ENCODE measurements at regions not wholly inside any gene's neighbourhood (a gene's known extent, or its start where the extent isn't known, plus 50 kb on each side); places are given as distances from the start of the nearest gene placed in this dataset.

GRCh38 chr3:30397030-30397429 is 209.4 kb upstream of the TGFBR2 start:
- no peak for TF ChIP-seq CTCF (IDR thresholded peaks at IDR 0.05; ENCODE audit: borderline replicate concordance, control extremely low read depth, extremely low read depth, insufficient read depth, missing control alignments)
- in situ Hi-C loops (cut with MboI; ENCODE audit: low sequenced_read_pairs, unreplicated experiment): no loop called here
- DNase-seq (ENCODE audit: low spot score): no peak

GRCh38 chr3:30399394-30400181 is 206.8 kb upstream of the TGFBR2 start:
- TF ChIP-seq CTCF (IDR thresholded peaks at IDR 0.05; ENCODE audit: borderline replicate concordance, control extremely low read depth, extremely low read depth, insufficient read depth, missing control alignments): no peak
- in situ Hi-C loops (cut with MboI; ENCODE audit: low sequenced_read_pairs, unreplicated experiment): no loop called here
- DNase-seq (ENCODE audit: low spot score): no peak

- in situ Hi-C loops (cut with MboI; ENCODE audit: low sequenced_read_pairs, unreplicated experiment): no loop called here
- no peak for TF ChIP-seq CTCF (IDR thresholded peaks at IDR 0.05; ENCODE audit: borderline replicate concordance, control extremely low read depth, extremely low read depth, insufficient read depth, missing control alignments)
- no peak for DNase-seq (ENCODE audit: low spot score)
Measured at GRCh38 chr3:30400926-30401325, 205.5 kb upstream of the TGFBR2 start.

- DNase-seq (ENCODE audit: low spot score): no peak
- in situ Hi-C loops (cut with MboI; ENCODE audit: low sequenced_read_pairs, unreplicated experiment): no loop called here
- no peak for TF ChIP-seq CTCF (IDR thresholded peaks at IDR 0.05; ENCODE audit: borderline replicate concordance, control extremely low read depth, extremely low read depth, insufficient read depth, missing control alignments)
Measured at GRCh38 chr3:30401971-30402370, 204.4 kb upstream of the TGFBR2 start.

- in situ Hi-C loops (cut with MboI; ENCODE audit: low sequenced_read_pairs, unreplicated experiment): no loop called here
- no peak for DNase-seq (ENCODE audit: low spot score)
- TF ChIP-seq CTCF (IDR thresholded peaks at IDR 0.05; ENCODE audit: borderline replicate concordance, control extremely low read depth, extremely low read depth, insufficient read depth, missing control alignments): no peak
Measured at GRCh38 chr3:30407651-30408050, 198.8 kb upstream of the TGFBR2 start.

- no peak for TF ChIP-seq CTCF (IDR thresholded peaks at IDR 0.05; ENCODE audit: borderline replicate concordance, control extremely low read depth, extremely low read depth, insufficient read depth, missing control alignments)
- DNase-seq (ENCODE audit: low spot score): no peak
- in situ Hi-C loops (cut with MboI; ENCODE audit: low sequenced_read_pairs, unreplicated experiment): no loop called here
Measured at GRCh38 chr3:30408105-30408557, 198.3 kb upstream of the TGFBR2 start.
